Activated naive CD4-positive, alpha-beta T cell treated with anti-CD3 and anti-CD28 coated beads for 36 hours (primary cell): ENCODE measurements at regions not wholly inside any gene's neighbourhood (a gene's known extent, or its start where the extent isn't known, plus 50 kb on each side); places are given as distances from the start of the nearest gene placed in this dataset.
A peak's percentile ranks its signal among the peaks of the same experiment; 100 is the strongest.
"Not testable (repeated sequence)": the region's sequence is repeated elsewhere in the genome, so short reads cannot be mapped to it uniquely, and the experiment has no call there.

Source experiments
- CTCF ChIA-PET: fragments of 350-600 bp; sonication (Branson Sonifier 250); formaldehyde crosslinking; loops from one replicate; lab custom pipeline; 2021; ENCODE audit warnings: antibody characterized with exemption; lab: Charles Lee
- DNase-seq: peaks from one replicate; pipeline ENCODE4 v3.0.0-alpha.2; 2020
- H3K27ac Mint-ChIP-seq: one replicate; pipeline ENCODE4 v1.8.0; 2021; ENCODE audit warnings: mild to moderate bottlenecking, mixed read lengths
- H3K27me3 Mint-ChIP-seq: one replicate; pipeline ENCODE4 v1.8.0; 2021; ENCODE audit warnings: low read depth, mixed read lengths
- H3K36me3 Mint-ChIP-seq: one replicate; pipeline ENCODE4 v1.8.0; 2021; ENCODE audit warnings: low read depth, mixed read lengths
- H3K4me1 Mint-ChIP-seq: one replicate; pipeline ENCODE4 v1.8.0; 2021; ENCODE audit warnings: low read depth, mixed read lengths
- H3K4me3 Mint-ChIP-seq: one replicate; pipeline ENCODE4 v1.8.0; 2021; ENCODE audit warnings: mild to moderate bottlenecking, moderate library complexity, mixed read lengths
- H3K9me3 Mint-ChIP-seq: one replicate; pipeline ENCODE4 v1.8.0; 2021; ENCODE audit warnings: mixed read lengths
- intact Hi-C: fragments of 100-400 bp; cut with micrococcal nuclease; formaldehyde crosslinking; loops from one replicate; pipeline ENCODE4 v1.15.1; 2023

GRCh38 chr16:80260906-80261311 lies 279.9 kb upstream of the DYNLRB2 start:
- DNase-seq = no peak
- no peak overlapping the region for H3K27ac Mint-ChIP-seq
- CTCF ChIA-PET = interaction anchor here (0.5 kb wide), 1 partner anchor 74 kb away, joined by 3 read pairs; no protein-coding TSS in a partner anchor
- intact Hi-C loops = no loop called here
- no peaks in the 10 kb centered on the region for H3K9me3 Mint-ChIP-seq
- H3K27me3 Mint-ChIP-seq = peaks cover 10% of the 10 kb centered on the region
- H3K36me3 Mint-ChIP-seq = no peaks in the 10 kb centered on the region
- H3K4me3 Mint-ChIP-seq = no peak overlapping the region
- no peaks in the 10 kb centered on the region for H3K4me1 Mint-ChIP-seq

- Mint-ChIP-seq H3K27ac (no peak overlapping the region), H3K4me1 (no peaks in the 10 kb centered on the region), H3K9me3 (no peaks in the 10 kb centered on the region), H3K4me3 (no peak overlapping the region), H3K36me3 (no peaks in the 10 kb centered on the region), H3K27me3 (peaks cover 2% of the 10 kb centered on the region)
- CTCF ChIA-PET = no interaction called here
- intact Hi-C loops = no loop called here
- DNase-seq = no peak
Measured at GRCh38 chr16:80259290-80259805, 281.4 kb upstream of the DYNLRB2 start.

- Mint-ChIP-seq H3K4me3 (no peak overlapping the region), H3K27ac (no peak overlapping the region), H3K27me3 (peaks cover 2% of the 10 kb centered on the region), H3K4me1 (no peaks in the 10 kb centered on the region), H3K36me3 (no peaks in the 10 kb centered on the region), H3K9me3 (no peaks in the 10 kb centered on the region)
- intact Hi-C loops = no loop called here
- CTCF ChIA-PET = no interaction called here
- no peak for DNase-seq
Measured at GRCh38 chr16:80258407-80258806, 282.4 kb upstream of the DYNLRB2 start.

GRCh38 chr16:80254970-80255369 lies 285.8 kb upstream of the DYNLRB2 start:
- Mint-ChIP-seq H3K36me3 (no peaks in the 10 kb centered on the region), H3K4me1 (no peaks in the 10 kb centered on the region), H3K27ac (no peak overlapping the region), H3K27me3 (peaks cover 13% of the 10 kb centered on the region), H3K9me3 (no peaks in the 10 kb centered on the region), H3K4me3 (no peak overlapping the region)
- no peak for DNase-seq
- intact Hi-C loops = no loop called here
- CTCF ChIA-PET = no interaction called here

GRCh38 chr16:80253741-80254140 lies 287.1 kb upstream of the DYNLRB2 start:
- Mint-ChIP-seq H3K4me1 (no peaks in the 10 kb centered on the region), H3K36me3 (no peaks in the 10 kb centered on the region), H3K27me3 (peaks cover 13% of the 10 kb centered on the region), H3K4me3 (no peak overlapping the region), H3K9me3 (no peaks in the 10 kb centered on the region), H3K27ac (no peak overlapping the region)
- CTCF ChIA-PET = no interaction called here
- no peak for DNase-seq
- intact Hi-C loops = no loop called here

GRCh38 chr16:80250381-80250780 lies 290.4 kb upstream of the DYNLRB2 start:
- H3K27me3 Mint-ChIP-seq = peaks cover 13% of the 10 kb centered on the region
- H3K4me3 Mint-ChIP-seq = no peak overlapping the region
- CTCF ChIA-PET = no interaction called here
- no peaks in the 10 kb centered on the region for H3K9me3 Mint-ChIP-seq
- no peaks in the 10 kb centered on the region for H3K4me1 Mint-ChIP-seq
- intact Hi-C loops = no loop called here
- H3K27ac Mint-ChIP-seq = no peak overlapping the region
- H3K36me3 Mint-ChIP-seq = no peaks in the 10 kb centered on the region
- DNase-seq = no peak

- H3K4me1 Mint-ChIP-seq, H3K9me3 Mint-ChIP-seq, intact Hi-C loops, CTCF ChIA-PET, H3K27ac Mint-ChIP-seq, H3K27me3 Mint-ChIP-seq, DNase-seq, H3K36me3 Mint-ChIP-seq, H3K4me3 Mint-ChIP-seq: not testable (repeated sequence)
Measured at GRCh38 chr16:80243303-80243702, 297.5 kb upstream of the DYNLRB2 start.

- not testable (repeated sequence) for DNase-seq, H3K4me3 Mint-ChIP-seq, H3K36me3 Mint-ChIP-seq
Measured at GRCh38 chr16:80242279-80242678, 298.5 kb upstream of the DYNLRB2 start.

GRCh38 chr16:80233097-80233835 lies 307.5 kb upstream of the DYNLRB2 start:
- no peaks in the 10 kb centered on the region for H3K27me3 Mint-ChIP-seq
- CTCF ChIA-PET = no interaction called here
- H3K4me3 Mint-ChIP-seq = no peak overlapping the region
- DNase-seq = no peak
- H3K36me3 Mint-ChIP-seq = no peaks in the 10 kb centered on the region
- intact Hi-C loops = no loop called here
- no peaks in the 10 kb centered on the region for H3K9me3 Mint-ChIP-seq
- H3K27ac Mint-ChIP-seq = no peak overlapping the region
- no peaks in the 10 kb centered on the region for H3K4me1 Mint-ChIP-seq

More at GRCh38 chr16:80242279-80242678, 298.5 kb upstream of the DYNLRB2 start:
- CTCF ChIA-PET, H3K4me1 Mint-ChIP-seq, H3K9me3 Mint-ChIP-seq, intact Hi-C loops, H3K27me3 Mint-ChIP-seq, H3K27ac Mint-ChIP-seq: not testable (repeated sequence)

GRCh38 chr16:80231888-80232287 lies 308.9 kb upstream of the DYNLRB2 start:
- Mint-ChIP-seq H3K9me3 (peaks cover 1% of the 10 kb centered on the region), H3K27me3 (no peaks in the 10 kb centered on the region), H3K27ac (no peak overlapping the region), H3K4me3 (no peak overlapping the region), H3K36me3 (no peaks in the 10 kb centered on the region), H3K4me1 (no peaks in the 10 kb centered on the region)
- intact Hi-C loops = no loop called here
- CTCF ChIA-PET = no interaction called here
- DNase-seq = peak; percentile 9

- peaks cover 8% of the 10 kb centered on the region for H3K9me3 Mint-ChIP-seq
- intact Hi-C loops = no loop called here
- no peak overlapping the region for H3K27ac Mint-ChIP-seq
- H3K27me3 Mint-ChIP-seq = no peaks in the 10 kb centered on the region
- no peaks in the 10 kb centered on the region for H3K4me1 Mint-ChIP-seq
- H3K36me3 Mint-ChIP-seq = no peaks in the 10 kb centered on the region
- no peak overlapping the region for H3K4me3 Mint-ChIP-seq
- CTCF ChIA-PET = no interaction called here
- no peak for DNase-seq
Measured at GRCh38 chr16:80231121-80231520, 309.7 kb upstream of the DYNLRB2 start.

GRCh38 chr16:80230328-80231120 lies 310.3 kb upstream of the DYNLRB2 start:
- Mint-ChIP-seq H3K36me3 (no peaks in the 10 kb centered on the region), H3K27ac (no peak overlapping the region), H3K4me3 (no peak overlapping the region), H3K27me3 (no peaks in the 10 kb centered on the region), H3K4me1 (no peaks in the 10 kb centered on the region), H3K9me3 (peaks cover 10% of the 10 kb centered on the region)
- DNase-seq = no peak
- CTCF ChIA-PET = no interaction called here
- intact Hi-C loops = no loop called here

- intact Hi-C loops = no loop called here
- H3K4me1 Mint-ChIP-seq = no peaks in the 10 kb centered on the region
- no peak for DNase-seq
- no peak overlapping the region for H3K27ac Mint-ChIP-seq
- H3K27me3 Mint-ChIP-seq = peaks cover 2% of the 10 kb centered on the region
- CTCF ChIA-PET = no interaction called here
- no peaks in the 10 kb centered on the region for H3K36me3 Mint-ChIP-seq
- peaks cover 17% of the 10 kb centered on the region for H3K9me3 Mint-ChIP-seq
- no peak overlapping the region for H3K4me3 Mint-ChIP-seq
Measured at GRCh38 chr16:80226499-80226898, 314.3 kb upstream of the DYNLRB2 start.
